LNCAP (cell line): ENCODE measurements at regions not wholly inside any gene's neighbourhood (a gene's known extent, or its start where the extent isn't known, plus 50 kb on each side); places are given as distances from the start of the nearest gene placed in this dataset.

ENCODE experiments used
- CTCF ChIP-seq: fragments of 450-650 bp; IDR thresholded peaks from 2 replicates; pipeline ENCODE4 v1.5.1; 2017; ENCODE audit warnings: mild to moderate bottlenecking

DNA sequence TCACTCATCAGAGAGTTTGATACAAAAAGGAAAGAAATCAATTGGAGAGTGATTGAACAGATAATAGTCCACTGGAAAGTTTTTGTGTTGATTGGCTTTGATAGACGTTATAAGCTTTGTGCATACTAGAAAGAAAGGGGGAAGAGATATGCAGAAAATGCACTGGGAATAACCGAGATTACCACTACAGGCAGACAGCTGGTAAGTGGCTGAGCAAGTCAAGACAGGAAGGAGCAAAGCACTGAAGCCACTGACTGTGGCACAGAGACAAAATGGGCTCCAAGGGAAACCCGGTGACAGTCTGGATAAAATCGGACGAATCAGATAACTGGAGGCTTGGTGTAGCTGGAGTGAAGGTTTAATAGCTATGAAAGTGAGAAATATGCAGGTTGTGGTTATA, 209.0 kb downstream of the SIM1 start:
- TF ChIP-seq CTCF, result no peak

- no peak for TF ChIP-seq CTCF
Measured at GRCh38 chr6:100247123-100247522, 217.6 kb downstream of the SIM1 start.

DNA sequence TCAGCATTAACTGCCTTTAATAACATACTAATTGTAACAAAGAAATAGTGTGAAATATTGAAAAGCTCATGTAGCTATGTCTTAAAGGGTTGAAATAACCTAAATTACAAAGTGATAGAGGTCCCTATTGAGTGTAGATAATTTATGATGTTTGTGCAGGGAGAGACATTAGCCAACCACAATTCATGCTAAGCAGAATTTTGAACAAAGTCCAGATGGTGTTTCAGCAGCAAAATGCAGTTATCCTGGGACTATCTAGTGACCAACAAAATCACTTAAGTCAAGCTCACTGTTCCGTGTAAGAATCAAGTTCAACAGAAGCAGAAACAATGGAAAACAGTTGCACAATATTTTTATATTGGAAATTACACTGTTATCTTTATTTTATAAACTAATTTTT, 218.5 kb downstream of the SIM1 start:
- no peak for TF ChIP-seq CTCF

DNA sequence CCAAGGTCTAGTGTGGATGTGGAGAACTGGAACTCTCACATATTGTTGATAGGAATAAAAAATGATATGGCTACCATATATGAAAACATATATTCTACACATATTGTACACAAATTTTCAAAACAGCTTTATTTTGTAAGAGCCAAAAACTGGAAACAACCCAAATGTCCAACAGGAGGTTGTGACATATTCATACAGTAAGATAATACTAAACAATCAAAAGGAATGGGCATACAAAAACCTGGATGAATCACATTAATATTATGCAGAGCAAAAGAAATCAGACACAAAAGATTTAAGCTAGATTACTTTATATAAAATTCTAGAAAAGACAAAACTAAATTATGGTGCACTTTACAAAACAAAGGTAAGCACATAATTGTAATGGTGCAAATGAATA, 223.9 kb downstream of the SIM1 start:
- no peak for TF ChIP-seq CTCF

GRCh38 chr6:100237821-100238220, 226.9 kb downstream of the SIM1 start:
- no peak for TF ChIP-seq CTCF

- TF ChIP-seq CTCF, result no peak
Measured at GRCh38 chr6:100236389-100236788, 228.3 kb downstream of the SIM1 start.

DNA sequence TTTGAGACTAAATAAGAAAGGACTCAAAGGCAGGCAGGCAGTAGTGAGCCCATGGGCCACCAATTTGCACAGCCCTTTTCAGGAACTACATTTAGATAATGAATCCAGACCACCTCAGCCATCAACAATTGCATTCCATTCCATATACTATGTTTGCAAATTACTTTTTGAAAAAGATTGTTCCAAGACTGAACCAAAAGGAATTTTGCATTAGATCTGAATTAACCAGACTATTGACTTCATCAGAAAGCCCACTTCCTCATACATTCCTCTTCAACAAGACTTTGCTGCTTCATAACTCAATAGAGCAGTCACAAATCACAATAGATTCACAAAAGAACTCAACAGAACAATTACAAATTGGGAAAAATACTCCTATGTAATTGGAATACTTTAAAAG, 229.1 kb downstream of the SIM1 start:
- no peak for TF ChIP-seq CTCF

GRCh38 chr6:100234625-100235024, 230.1 kb downstream of the SIM1 start:
- no peak for TF ChIP-seq CTCF
